CD4-positive, alpha-beta T cell (primary cell): ENCODE measurements at regions not wholly inside any gene's neighbourhood (a gene's known extent, or its start where the extent isn't known, plus 50 kb on each side); places are given as distances from the start of the nearest gene placed in this dataset.

Experiments used
- ATAC-seq: fragments of 200-7000 bp; cut with Tn5 transposase; one replicate; pipeline ENCODE4 v1.10.0; 2022; ENCODE audit warnings: mild to moderate bottlenecking; ENCODE audit not compliant: poor library complexity
- CTCF ChIA-PET: fragments of 350-600 bp; sonication (Branson Sonifier 250); formaldehyde crosslinking; loops from one replicate; lab custom pipeline; 2021; ENCODE audit warnings: antibody characterized with exemption, inconsistent platforms; lab: Charles Lee
- POLR2A ChIA-PET: fragments of 350-600 bp; sonication (Branson Sonifier 250); formaldehyde crosslinking; loops from one replicate; lab custom pipeline; 2021; ENCODE audit warnings: antibody characterized with exemption, inconsistent platforms; lab: Charles Lee
- DNase-seq, 14 experiments: peaks; one replicate each; pipeline ENCODE4 v3.0.0-alpha.2; 2013 to 2020; ENCODE audit warnings: mixed read lengths in 2 of 14
- H3K27ac ChIP-seq, 2 donors: one replicate each; pipeline versions ENCODE4 v1.5.1 to v1.7.0; 2013; ENCODE audit warnings: low read length in 2 of 2, low read depth in 1 of 2, mild to moderate bottlenecking in 1 of 2
- H3K27me3 ChIP-seq, 2 experiments: 1 replicate in 1 of 2; 2 replicates in 1 of 2; pipeline versions ENCODE4 v1.6.1 to v1.7.0; 2013; ENCODE audit warnings: low read length in 2 of 2, control low read depth in 1 of 2, mild to moderate bottlenecking in 1 of 2, moderate library complexity in 1 of 2; ENCODE audit not compliant: insufficient read depth in 2 of 2, control insufficient read depth in 1 of 2
- H3K36me3 ChIP-seq: one replicate; pipeline ENCODE4 v1.6.1; 2013; ENCODE audit warnings: low read length, control low read depth; ENCODE audit not compliant: insufficient read depth
- H3K4me1 ChIP-seq: one replicate; pipeline ENCODE4 v1.6.1; 2013; ENCODE audit warnings: low read length, control low read depth; ENCODE audit not compliant: insufficient read depth
- H3K4me3 ChIP-seq: one replicate; pipeline ENCODE4 v1.5.1; 2013; ENCODE audit warnings: mild to moderate bottlenecking, low read length, moderate library complexity
- H3K9me3 ChIP-seq, 2 experiments: 1 replicate in 1 of 2; 2 replicates in 1 of 2; pipeline versions ENCODE4 v1.6.1 to v1.7.0; 2013; ENCODE audit warnings: low read length in 2 of 2, mild to moderate bottlenecking in 2 of 2, control low read depth in 1 of 2, moderate library complexity in 1 of 2; ENCODE audit not compliant: control insufficient read depth in 1 of 2, insufficient read depth in 1 of 2
- H3K27ac Mint-ChIP-seq: one replicate; pipeline ENCODE4 v1.8.0; 2020; ENCODE audit warnings: mixed read lengths
- H3K27me3 Mint-ChIP-seq: one replicate; pipeline ENCODE4 v1.8.0; 2021; ENCODE audit warnings: mixed read lengths
- H3K36me3 Mint-ChIP-seq: one replicate; pipeline ENCODE4 v1.8.0; 2021; ENCODE audit warnings: low read depth, mixed read lengths
- H3K4me1 Mint-ChIP-seq: one replicate; pipeline ENCODE4 v1.8.0; 2021; ENCODE audit warnings: low read depth, mixed read lengths
- H3K4me3 Mint-ChIP-seq: one replicate; pipeline ENCODE4 v1.8.0; 2020; ENCODE audit warnings: mild to moderate bottlenecking, mixed read lengths
- H3K9me3 Mint-ChIP-seq: one replicate; pipeline ENCODE4 v1.8.0; 2020; ENCODE audit warnings: mixed read lengths
- intact Hi-C, 2 experiments: fragments of 100-400 bp; cut with DNase I in 1 of 2; cut with micrococcal nuclease in 1 of 2; formaldehyde crosslinking; loops; one replicate each; pipeline versions ENCODE4 v1.15.1 to v1.9.0; 2023 to 2025; cut with DNase I, micrococcal nuclease
- TF ChIP-seq, protein P1 (sequence below): fragments of 200-600 bp; IDR thresholded peaks from one replicate; pipeline ENCODE4 v1.8.0; 2022; ENCODE audit warnings: antibody characterized with exemption, mild to moderate bottlenecking

DNA sequence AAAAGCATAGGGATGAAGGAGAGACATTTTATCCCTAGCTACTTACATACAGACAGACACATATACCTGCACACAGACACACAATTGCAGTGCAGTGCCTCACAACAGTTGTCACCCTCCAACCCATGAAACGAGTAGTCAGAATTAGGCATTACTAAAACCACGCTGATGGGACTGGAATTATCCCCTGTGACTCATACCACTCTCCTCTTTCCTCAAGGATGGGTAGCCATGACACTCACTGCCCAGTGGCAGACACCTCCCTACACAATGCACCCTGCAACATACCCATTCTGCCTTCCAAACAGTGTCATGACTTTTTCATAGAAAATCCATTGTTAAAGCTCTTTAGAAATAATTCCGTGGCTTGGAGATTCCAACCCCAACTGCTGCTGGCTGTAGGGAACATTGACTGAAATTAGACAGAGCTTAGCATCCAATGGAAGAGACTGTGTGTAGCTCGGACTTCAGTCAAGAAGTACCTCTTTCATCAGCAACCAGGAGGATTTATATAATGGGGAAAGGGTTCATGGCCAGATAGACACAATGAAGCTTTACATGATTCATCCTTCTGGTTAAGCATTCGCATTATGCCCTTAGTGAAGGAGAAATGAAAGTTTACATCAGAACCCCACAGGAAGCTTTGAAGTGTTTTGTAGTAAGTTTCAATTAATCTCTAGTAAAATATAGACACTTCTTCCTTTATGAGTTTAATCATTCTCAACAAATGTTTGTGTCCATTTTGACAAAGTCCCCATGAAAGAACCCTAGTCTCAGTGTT lies 155.2 kb downstream of the FBXO15 start:
- Histone ChIP-seq H3K4me1 (no peaks in the 10 kb centered on the region), H3K36me3 (no peaks in the 10 kb centered on the region), H3K27ac (no peak overlapping the region), H3K9me3 (peaks cover 0 to 6% of the 10 kb centered on the region in 2 experiments), H3K4me3 (no peak overlapping the region), H3K27me3 (no peaks in the 10 kb centered on the region)
- no peak overlapping the region for H3K27ac Mint-ChIP-seq
- no peaks in the 10 kb centered on the region for H3K27me3 Mint-ChIP-seq
- TF ChIP-seq, protein P1, sequence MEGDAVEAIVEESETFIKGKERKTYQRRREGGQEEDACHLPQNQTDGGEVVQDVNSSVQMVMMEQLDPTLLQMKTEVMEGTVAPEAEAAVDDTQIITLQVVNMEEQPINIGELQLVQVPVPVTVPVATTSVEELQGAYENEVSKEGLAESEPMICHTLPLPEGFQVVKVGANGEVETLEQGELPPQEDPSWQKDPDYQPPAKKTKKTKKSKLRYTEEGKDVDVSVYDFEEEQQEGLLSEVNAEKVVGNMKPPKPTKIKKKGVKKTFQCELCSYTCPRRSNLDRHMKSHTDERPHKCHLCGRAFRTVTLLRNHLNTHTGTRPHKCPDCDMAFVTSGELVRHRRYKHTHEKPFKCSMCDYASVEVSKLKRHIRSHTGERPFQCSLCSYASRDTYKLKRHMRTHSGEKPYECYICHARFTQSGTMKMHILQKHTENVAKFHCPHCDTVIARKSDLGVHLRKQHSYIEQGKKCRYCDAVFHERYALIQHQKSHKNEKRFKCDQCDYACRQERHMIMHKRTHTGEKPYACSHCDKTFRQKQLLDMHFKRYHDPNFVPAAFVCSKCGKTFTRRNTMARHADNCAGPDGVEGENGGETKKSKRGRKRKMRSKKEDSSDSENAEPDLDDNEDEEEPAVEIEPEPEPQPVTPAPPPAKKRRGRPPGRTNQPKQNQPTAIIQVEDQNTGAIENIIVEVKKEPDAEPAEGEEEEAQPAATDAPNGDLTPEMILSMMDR = no peak
- no peak for DNase-seq
- ATAC-seq = no peak
- POLR2A ChIA-PET = no interaction called here
- no peaks in the 10 kb centered on the region for H3K4me1 Mint-ChIP-seq
- intact Hi-C loops = no loop called here
- H3K36me3 Mint-ChIP-seq = no peaks in the 10 kb centered on the region
- CTCF ChIA-PET = no interaction called here
- H3K4me3 Mint-ChIP-seq = no peak overlapping the region
- peaks cover 4% of the 10 kb centered on the region for H3K9me3 Mint-ChIP-seq

- Mint-ChIP-seq H3K9me3 (peaks cover 4% of the 10 kb centered on the region), H3K27ac (no peak overlapping the region), H3K36me3 (no peaks in the 10 kb centered on the region), H3K27me3 (no peaks in the 10 kb centered on the region), H3K4me3 (no peak overlapping the region), H3K4me1 (no peaks in the 10 kb centered on the region)
- no peak overlapping the region for H3K4me3 ChIP-seq
- no peaks in the 10 kb centered on the region for H3K27me3 ChIP-seq
- no peaks in the 10 kb centered on the region for H3K36me3 ChIP-seq
- intact Hi-C loops = no loop called here
- peaks cover 0 to 6% of the 10 kb centered on the region in 2 experiments for H3K9me3 ChIP-seq
- H3K4me1 ChIP-seq = no peaks in the 10 kb centered on the region
- no peak overlapping the region for H3K27ac ChIP-seq
- no peak for DNase-seq
- ATAC-seq = no peak
- POLR2A ChIA-PET = no interaction called here
- TF ChIP-seq, protein P1 = no peak
- CTCF ChIA-PET = no interaction called here
Measured at GRCh38 chr18:73991570-73991969, 156.1 kb downstream of the FBXO15 start.

DNA sequence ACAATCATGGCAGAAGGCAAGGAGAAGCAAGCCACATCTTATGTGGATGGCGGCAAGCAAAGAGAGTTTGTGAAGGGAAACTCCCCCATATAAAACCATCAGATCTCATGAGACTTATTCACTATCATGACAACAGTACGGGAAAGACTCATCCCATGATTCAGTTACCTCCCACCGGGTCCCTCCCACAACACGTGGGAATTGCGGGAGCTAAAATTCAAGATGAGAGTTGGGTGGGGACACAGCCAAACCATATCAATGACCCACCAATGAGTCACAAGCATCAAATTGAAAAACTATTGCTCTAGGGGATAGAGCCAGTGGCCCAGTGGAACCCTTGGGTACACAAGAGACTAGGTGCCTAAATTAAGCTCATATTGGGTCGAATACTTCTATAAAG lies 157.4 kb downstream of the FBXO15 start:
- peaks cover 4% of the 10 kb centered on the region for H3K9me3 Mint-ChIP-seq
- intact Hi-C loops = no loop called here
- ChIA-PET CTCF (no interaction called here), POLR2A (no interaction called here)
- Histone ChIP-seq H3K36me3 (no peaks in the 10 kb centered on the region), H3K9me3 (peaks cover 0 to 6% of the 10 kb centered on the region in 2 experiments), H3K4me1 (no peaks in the 10 kb centered on the region), H3K27ac (no peak overlapping the region), H3K27me3 (no peaks in the 10 kb centered on the region), H3K4me3 (no peak overlapping the region)
- ATAC-seq (no peak), DNase-seq (no peak)
- no peaks in the 10 kb centered on the region for H3K27me3 Mint-ChIP-seq
- TF ChIP-seq, protein P1 = no peak
- H3K27ac Mint-ChIP-seq = no peak overlapping the region
- H3K36me3 Mint-ChIP-seq = no peaks in the 10 kb centered on the region
- no peak overlapping the region for H3K4me3 Mint-ChIP-seq
- H3K4me1 Mint-ChIP-seq = no peaks in the 10 kb centered on the region
